NCI-H1092 treated with DMSO at 0.1 percent for 48 hours (cell line): ENCODE measurements at regions not wholly inside any gene's neighbourhood (a gene's known extent, or its start where the extent isn't known, plus 50 kb on each side); places are given as distances from the start of the nearest gene placed in this dataset.

ENCODE experiments used
- DNase-seq: peaks from one replicate; lab custom pipeline; 2025; lab: John Stamatoyannopoulos, UW

DNA sequence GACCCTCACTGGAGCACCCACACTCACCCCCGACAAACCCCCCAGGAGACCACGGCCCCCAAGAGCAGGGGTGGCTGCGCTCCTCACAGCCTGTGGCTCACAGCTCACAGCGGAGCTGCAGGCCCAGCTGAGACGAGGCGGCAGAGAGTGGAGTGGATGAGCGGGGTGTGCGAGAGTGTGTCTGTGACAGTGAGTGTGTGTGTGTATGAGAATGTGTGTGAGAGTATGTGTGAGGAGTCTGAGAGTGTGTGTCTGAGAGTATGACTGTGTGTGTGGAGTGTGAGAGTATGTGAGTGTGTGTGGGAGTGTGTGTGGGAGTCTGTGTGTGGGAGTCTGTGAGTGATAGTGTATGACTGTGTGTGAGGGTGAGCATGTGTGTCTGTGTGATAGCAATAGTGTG, 55.3 kb upstream of the ID2 start:
- DNase-seq, result no peak

DNA sequence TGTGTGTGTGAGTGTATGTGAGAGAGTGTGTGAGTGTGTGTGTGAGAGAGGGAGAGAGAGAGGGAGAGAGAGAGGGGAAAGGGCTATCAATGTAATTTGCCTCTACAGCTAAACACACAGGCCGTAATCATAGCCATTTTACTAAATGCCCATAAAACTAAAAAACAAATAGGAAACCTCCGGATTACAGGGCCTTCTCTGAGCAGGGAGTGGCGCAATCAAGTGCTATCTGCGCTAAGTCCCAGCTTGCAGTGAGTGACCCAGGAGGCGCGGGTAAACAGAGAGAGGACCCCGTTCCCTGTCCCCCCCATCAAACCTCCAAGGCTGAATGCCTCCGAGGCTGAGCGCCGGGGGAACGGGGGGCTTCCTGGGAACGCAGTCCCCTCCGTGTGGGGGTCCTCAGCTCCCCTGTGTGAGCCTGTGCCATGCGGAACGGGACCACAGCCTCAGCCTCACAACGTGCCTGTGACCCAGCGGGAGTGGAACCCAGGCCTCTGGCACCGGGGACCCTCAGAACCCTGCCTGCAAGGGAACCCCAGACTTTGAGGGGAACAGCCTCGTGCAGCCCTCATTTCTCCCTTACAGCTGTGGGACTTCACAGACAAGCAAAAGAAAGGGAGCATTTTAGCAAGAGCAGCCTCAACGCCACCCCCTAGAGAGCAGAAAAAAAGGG, 54.7 kb upstream of the ID2 start:
- DNase-seq, result no peak

- DNase-seq, result no peak
Observed at GRCh38 chr2:8627692-8628085, 54.2 kb upstream of the ID2 start.

DNA sequence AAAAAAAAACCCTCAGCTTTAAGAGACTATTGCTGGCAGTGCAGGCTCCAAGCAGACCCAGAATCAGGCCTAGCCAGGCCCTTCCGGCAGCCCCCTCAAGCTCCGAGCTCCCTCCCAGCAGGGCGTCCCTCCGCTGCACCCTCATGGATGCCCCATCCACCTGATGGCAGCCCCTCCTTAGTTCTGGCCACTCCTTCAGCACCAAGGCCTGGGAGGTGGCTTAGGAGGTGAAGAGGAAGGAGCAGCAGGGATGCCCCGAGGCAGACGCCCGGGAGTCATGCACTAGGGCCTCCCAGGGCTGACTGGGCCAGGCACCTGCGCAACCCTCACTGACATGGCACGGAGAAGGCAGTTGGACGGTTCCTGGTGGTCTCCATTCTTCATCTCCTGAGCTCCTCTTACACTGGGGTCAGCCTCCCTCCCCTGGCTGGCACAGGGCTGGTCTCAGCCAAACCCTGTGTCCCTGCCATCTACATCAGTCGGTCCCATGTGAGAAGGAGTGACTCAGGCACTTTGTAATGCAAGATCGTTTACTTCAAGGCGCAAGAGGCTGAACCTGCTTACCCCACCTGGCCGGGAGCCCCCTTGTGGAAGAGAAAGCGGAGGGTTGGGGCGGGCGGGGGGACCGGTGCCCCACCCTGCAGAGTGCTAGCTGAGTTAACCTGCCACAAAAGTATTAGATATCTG, 53.5 kb upstream of the ID2 start:
- no peak for DNase-seq

DNA sequence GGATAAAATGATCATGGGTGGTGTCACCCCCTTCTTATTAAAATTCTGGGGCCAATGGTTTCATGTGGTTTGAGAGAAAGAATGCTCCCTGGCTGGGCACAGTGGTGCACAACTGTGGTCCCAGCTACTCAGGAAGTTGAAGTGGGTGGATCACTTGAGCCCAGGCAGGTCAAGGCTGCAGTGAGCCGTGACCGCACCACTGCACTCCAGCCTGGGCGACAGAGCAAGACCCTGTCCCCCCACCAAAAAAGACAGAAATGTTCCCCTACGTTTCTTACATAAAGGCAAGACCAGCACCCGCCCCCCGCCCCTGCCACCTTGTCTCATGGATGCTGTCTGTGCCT, 53.0 kb upstream of the ID2 start:
- DNase-seq, result no peak

- DNase-seq, result no peak
Observed at GRCh38 chr2:8629402-8629801, 52.5 kb upstream of the ID2 start.

DNA sequence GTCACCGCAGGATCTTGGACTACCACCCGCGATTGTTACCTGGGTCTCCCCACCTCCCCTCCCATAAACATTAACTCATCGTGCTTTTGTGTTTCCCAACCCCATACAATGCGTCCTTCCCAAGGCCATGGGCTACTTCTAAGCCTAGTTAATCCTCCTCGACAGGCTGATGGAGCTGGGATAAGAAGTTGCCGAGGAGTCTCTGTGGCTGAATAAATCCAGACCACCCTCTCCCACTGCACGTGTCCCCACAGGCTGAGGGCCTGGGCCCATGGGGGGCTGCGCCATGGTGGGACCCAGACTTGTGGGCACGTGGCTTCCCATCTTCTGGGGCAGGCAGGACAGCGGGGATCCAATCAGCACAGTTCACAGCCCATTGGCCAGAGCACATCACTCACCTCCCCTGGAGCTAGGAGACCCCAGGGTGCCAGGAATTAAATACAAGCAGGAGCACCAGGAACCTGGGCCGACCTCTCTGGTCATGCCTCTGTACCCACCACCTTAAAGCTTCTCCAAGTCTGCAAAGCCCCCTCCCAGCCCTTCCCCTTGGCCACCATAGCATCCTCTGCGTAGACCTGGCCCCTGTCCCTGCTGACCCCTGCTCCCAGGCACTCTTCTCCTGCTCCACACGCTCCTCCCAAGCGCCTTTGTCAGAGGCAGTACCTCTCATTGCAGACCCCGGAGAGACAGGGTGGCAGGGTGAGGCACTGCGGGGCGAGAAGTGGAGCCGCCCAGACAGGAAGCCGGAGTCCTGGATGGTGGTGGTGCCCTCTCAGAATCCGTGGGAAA, 51.0 kb upstream of the ID2 start:
- DNase-seq, result no peak

DNA sequence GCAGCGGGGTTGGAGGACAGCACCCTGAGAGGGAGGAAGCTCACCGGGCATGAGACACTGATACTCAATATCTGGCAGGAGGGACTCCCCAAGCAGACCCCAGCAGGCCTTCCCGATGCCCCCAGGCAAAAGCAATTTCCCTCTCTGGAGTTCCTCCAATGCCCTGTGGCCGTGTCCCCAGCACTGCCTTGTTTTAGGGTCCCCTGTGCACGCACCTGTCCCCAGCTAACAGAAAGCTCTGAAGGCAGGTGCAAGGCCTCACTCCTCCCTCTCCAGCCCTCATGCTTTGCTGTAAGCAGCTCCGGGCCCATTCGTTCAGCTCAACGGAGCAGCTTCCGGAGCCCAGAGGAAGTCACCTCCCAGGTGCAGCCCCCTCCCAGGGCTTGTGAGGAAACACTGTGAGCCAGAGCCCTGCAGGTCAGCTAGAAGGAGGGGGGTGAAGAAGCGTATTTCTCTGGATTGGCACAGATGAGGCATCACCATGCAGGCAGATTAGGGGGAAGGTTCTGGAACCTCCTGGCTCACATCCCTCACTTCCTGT, 50.3 kb upstream of the ID2 start:
- no peak for DNase-seq
